Keratinocyte (primary cell): ENCODE measurements at regions not wholly inside any gene's neighbourhood (a gene's known extent, or its start where the extent isn't known, plus 50 kb on each side); places are given as distances from the start of the nearest gene placed in this dataset.

Source experiments
- DNase-seq: peaks from one replicate; pipeline ENCODE4 v3.0.0-alpha.2; 2011; ENCODE audit warnings: low read depth, missing footprints, low spot score
- FAIRE-seq: peaks from 2 replicates; lab custom pipeline; 2011; peaks lifted over from hg19 to GRCh38; lab: Jason Lieb, UNC
- H2AFZ ChIP-seq: 2 replicates; pipeline ENCODE4 v1.6.0; 2012; ENCODE audit warnings: low read length, control low read depth, inconsistent platforms; ENCODE audit not compliant: control insufficient read depth
- H3K27ac ChIP-seq: 2 replicates; pipeline ENCODE4 v1.5.1; 2011; ENCODE audit warnings: low read length; ENCODE audit not compliant: control insufficient read depth, insufficient read depth
- H3K27me3 ChIP-seq: 3 replicates; pipeline ENCODE4 v1.6.0; 2011; ENCODE audit warnings: low read length; ENCODE audit not compliant: control insufficient read depth, insufficient read depth; ENCODE audit errors: extremely low read depth
- H3K36me3 ChIP-seq, 2 experiments: 2 replicates in 1 of 2; 3 replicates in 1 of 2; pipeline ENCODE4 v1.5.1; 2011; ENCODE audit warnings: low read length in 2 of 2, mild to moderate bottlenecking in 1 of 2; ENCODE audit not compliant: control insufficient read depth in 2 of 2, insufficient read depth in 2 of 2; ENCODE audit errors: extremely low read depth in 1 of 2
- H3K4me1 ChIP-seq: 3 replicates; pipeline ENCODE4 v1.5.1; 2011; ENCODE audit warnings: low read length; ENCODE audit not compliant: control insufficient read depth, insufficient read depth; ENCODE audit errors: extremely low read depth
- H3K4me2 ChIP-seq: 3 replicates; pipeline ENCODE4 v1.6.0; 2011; ENCODE audit warnings: low read depth, low read length; ENCODE audit not compliant: control insufficient read depth, insufficient read depth; ENCODE audit errors: extremely low read depth
- H3K4me3 ChIP-seq, 3 experiments: fragments of 200-600 bp in 1 of 3; sonication (generic) in 1 of 3; 2 replicates in 2 of 3; 3 replicates in 1 of 3; pipeline ENCODE4 v1.5.1; 2011 to 2016; ENCODE audit warnings: low read length in 3 of 3, mild to moderate bottlenecking in 3 of 3, control low read depth in 2 of 3, inconsistent platforms in 1 of 3, low read depth in 1 of 3, mixed read lengths in 1 of 3, mixed run types in 1 of 3, moderate library complexity in 1 of 3; ENCODE audit not compliant: control insufficient read depth in 2 of 3, insufficient read depth in 2 of 3; ENCODE audit errors: extremely low read depth in 1 of 3
- H3K79me2 ChIP-seq: 2 replicates; pipeline ENCODE4 v1.6.0; 2012; ENCODE audit warnings: low read length; ENCODE audit not compliant: control insufficient read depth, insufficient read depth
- H3K9ac ChIP-seq: 3 replicates; pipeline ENCODE4 v1.6.0; 2011; ENCODE audit warnings: low read length; ENCODE audit not compliant: control insufficient read depth, insufficient read depth; ENCODE audit errors: extremely low read depth
- H3K9me1 ChIP-seq: 3 replicates; pipeline ENCODE4 v1.6.0; 2011; ENCODE audit warnings: low read length; ENCODE audit not compliant: control insufficient read depth, insufficient read depth; ENCODE audit errors: extremely low read depth
- H3K9me3 ChIP-seq: 2 replicates; pipeline ENCODE4 v1.5.1; 2012; ENCODE audit warnings: low read depth, low read length; ENCODE audit not compliant: control insufficient read depth
- H4K20me1 ChIP-seq: 3 replicates; pipeline ENCODE4 v1.6.0; 2011; ENCODE audit warnings: low read length; ENCODE audit not compliant: control insufficient read depth, insufficient read depth; ENCODE audit errors: extremely low read depth
- EZH2 ChIP-seq: IDR thresholded peaks from one replicate; pipeline ENCODE4 v1.6.1; 2012; ENCODE audit warnings: inconsistent platforms, mild to moderate bottlenecking, low read length, moderate library complexity
- dilution Hi-C: fragments of 300-500 bp; cut with MboI; formaldehyde crosslinking; loops from one replicate; pipeline ENCODE4 v1.7.0; 2020; ENCODE audit warnings: low sequenced_read_pairs; ENCODE audit not compliant: extremely low pct_ligation_motif_present
- TF ChIP-seq, protein P1 (sequence below), 3 experiments: IDR thresholded peaks in 1 of 3; conservative IDR thresholded peaks in 1 of 3; optimal IDR thresholded peaks in 1 of 3; 2 replicates in 2 of 3; 3 replicates in 1 of 3; pipeline versions ENCODE3 to v1.5.1; 2011; ENCODE audit warnings: low read length in 3 of 3, mild to moderate bottlenecking in 3 of 3, moderate library complexity in 2 of 3, control low read depth in 1 of 3, inconsistent platforms in 1 of 3; ENCODE audit not compliant: insufficient read depth in 2 of 3; ENCODE audit errors: extremely low read depth in 1 of 3

DNA sequence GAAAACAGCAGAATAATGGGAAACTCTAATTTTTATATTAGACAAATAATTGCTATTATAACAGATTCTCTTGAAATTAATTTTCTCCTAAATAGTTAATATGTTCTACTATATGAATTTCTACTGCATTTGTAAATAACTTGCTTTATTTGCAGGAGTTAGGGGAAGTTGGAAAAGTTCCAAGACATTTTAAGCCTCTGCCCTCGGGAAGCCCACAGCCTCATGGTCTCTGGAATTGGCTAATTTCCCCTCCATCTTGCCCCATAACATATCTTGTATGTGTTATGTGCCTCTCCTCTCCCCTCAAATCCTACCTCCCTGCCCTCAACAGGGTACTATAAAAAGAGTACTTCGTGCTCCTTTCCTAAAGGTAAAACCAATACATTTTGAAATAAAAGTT, 271.4 kb upstream of the NR5A2 start:
- Histone ChIP-seq H3K79me2 (no peaks in the 10 kb centered on the region), H3K4me3 (no peak overlapping the region), H3K4me1 (peaks cover 25% of the 10 kb centered on the region), H3K9me3 (no peaks in the 10 kb centered on the region), H3K36me3 (no peaks in the 10 kb centered on the region), H3K27me3 (no peaks in the 10 kb centered on the region), H3K9me1 (no peaks in the 10 kb centered on the region), H3K4me2 (no peak overlapping the region), H3K9ac (no peak overlapping the region), H3K27ac (no peak overlapping the region), H2AFZ (no peak overlapping the region), H4K20me1 (no peaks in the 10 kb centered on the region)
- dilution Hi-C loops, result no loop called here
- TF ChIP-seq EZH2, result no peak
- TF ChIP-seq, protein P1, sequence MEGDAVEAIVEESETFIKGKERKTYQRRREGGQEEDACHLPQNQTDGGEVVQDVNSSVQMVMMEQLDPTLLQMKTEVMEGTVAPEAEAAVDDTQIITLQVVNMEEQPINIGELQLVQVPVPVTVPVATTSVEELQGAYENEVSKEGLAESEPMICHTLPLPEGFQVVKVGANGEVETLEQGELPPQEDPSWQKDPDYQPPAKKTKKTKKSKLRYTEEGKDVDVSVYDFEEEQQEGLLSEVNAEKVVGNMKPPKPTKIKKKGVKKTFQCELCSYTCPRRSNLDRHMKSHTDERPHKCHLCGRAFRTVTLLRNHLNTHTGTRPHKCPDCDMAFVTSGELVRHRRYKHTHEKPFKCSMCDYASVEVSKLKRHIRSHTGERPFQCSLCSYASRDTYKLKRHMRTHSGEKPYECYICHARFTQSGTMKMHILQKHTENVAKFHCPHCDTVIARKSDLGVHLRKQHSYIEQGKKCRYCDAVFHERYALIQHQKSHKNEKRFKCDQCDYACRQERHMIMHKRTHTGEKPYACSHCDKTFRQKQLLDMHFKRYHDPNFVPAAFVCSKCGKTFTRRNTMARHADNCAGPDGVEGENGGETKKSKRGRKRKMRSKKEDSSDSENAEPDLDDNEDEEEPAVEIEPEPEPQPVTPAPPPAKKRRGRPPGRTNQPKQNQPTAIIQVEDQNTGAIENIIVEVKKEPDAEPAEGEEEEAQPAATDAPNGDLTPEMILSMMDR (optimal IDR thresholded peaks at IDR 0.05 in 1 of 3, IDR thresholded peaks at IDR 0.05 in 1 of 3, conservative IDR thresholded peaks at IDR 0.05 in 1 of 3; ENCODE audit: extremely low read depth in 1 of 3, insufficient read depth in 2 of 3, low read length in 3 of 3), result no peak
- DNase-seq (no peak), FAIRE-seq (no peak)

DNA sequence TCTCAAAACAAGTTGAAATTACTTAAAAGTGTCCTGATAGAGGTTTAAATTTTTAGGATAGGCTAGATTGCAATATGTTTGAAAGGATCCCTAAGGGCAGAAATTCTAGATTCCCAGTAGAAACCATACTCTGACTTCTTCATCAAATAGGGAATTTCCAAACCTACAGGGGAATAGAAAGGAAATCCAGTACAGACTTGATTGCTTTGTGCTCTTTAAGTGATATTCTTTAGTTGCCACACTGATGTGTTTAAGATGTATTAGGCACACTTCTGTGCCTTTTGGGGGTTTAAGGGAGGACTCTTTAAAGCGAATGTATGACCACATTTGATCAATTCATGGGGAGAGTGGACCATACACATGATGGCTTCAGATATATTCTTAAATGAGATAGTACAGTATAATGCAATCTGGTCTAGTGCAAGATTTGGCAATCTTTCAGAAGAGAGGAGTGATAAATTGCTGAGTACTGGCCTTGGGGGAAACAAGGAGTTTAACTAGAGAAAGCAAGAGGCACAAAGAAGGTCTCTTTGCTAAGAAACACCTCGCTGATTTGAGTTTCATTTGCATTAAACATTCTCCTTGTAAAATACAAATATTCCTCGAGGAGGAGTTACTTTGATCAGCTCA, 268.8 kb upstream of the NR5A2 start:
- Histone ChIP-seq H3K9me3 (no peaks in the 10 kb centered on the region), H3K4me2 (peak overlapping the region; percentile 90), H3K36me3 (no peaks in the 10 kb centered on the region), H3K9ac (peak overlapping the region; percentile 74), H2AFZ (peak overlapping the region; percentile 68), H3K27me3 (no peaks in the 10 kb centered on the region), H3K4me3 (peak overlapping the region in 2 of 3 experiments; percentile 52 to 53), H3K79me2 (no peaks in the 10 kb centered on the region), H3K4me1 (peaks cover 25% of the 10 kb centered on the region), H4K20me1 (no peaks in the 10 kb centered on the region), H3K9me1 (no peaks in the 10 kb centered on the region), H3K27ac (peak overlapping the region; percentile 96)
- dilution Hi-C loops, result no loop called here
- DNase-seq (no peak), FAIRE-seq (no peak)
- TF ChIP-seq, protein P1 (optimal IDR thresholded peaks at IDR 0.05 in 1 of 3, IDR thresholded peaks at IDR 0.05 in 1 of 3, conservative IDR thresholded peaks at IDR 0.05 in 1 of 3; ENCODE audit: extremely low read depth in 1 of 3, insufficient read depth in 2 of 3, low read length in 3 of 3), result no peak
- no peak for TF ChIP-seq EZH2
